Brain microvascular endothelial cell (primary cell): ENCODE measurements at regions not wholly inside any gene's neighbourhood (a gene's known extent, or its start where the extent isn't known, plus 50 kb on each side); places are given as distances from the start of the nearest gene placed in this dataset.

Experiments used
- DNase-seq: peaks from one replicate; pipeline ENCODE4 v3.0.0-alpha.2; 2020
- H3K27ac ChIP-seq: fragments of 250-450 bp; sonication (Bioruptor Pico); 2 replicates; pipeline ENCODE4 v1.5.1; 2020; ENCODE audit warnings: mild to moderate bottlenecking, moderate library complexity
- H3K27me3 ChIP-seq: fragments of 250-450 bp; sonication (Bioruptor Pico); replicated peaks from 2 replicates; pipeline ENCODE4 v1.5.1; 2020; ENCODE audit warnings: mild to moderate bottlenecking
- H3K36me3 ChIP-seq: fragments of 250-450 bp; sonication (Bioruptor Pico); replicated peaks from 2 replicates; pipeline ENCODE4 v1.5.1; 2020; ENCODE audit warnings: mild to moderate bottlenecking
- H3K4me3 ChIP-seq: 2 replicates; pipeline ENCODE4 v1.5.1; 2011; ENCODE audit warnings: low read depth, mild to moderate bottlenecking, control low read depth, low read length, moderate library complexity
- in situ Hi-C: cut with HindIII; loops from 2 replicates; pipeline ENCODE4 v1.10.0; 2017; ENCODE audit warnings: low sequenced_read_pairs, low pct_ligation_motif_present
- TF ChIP-seq, protein P1 (sequence below): IDR thresholded peaks from 2 replicates; pipeline ENCODE4 v1.5.1; 2011; ENCODE audit warnings: low read depth, mild to moderate bottlenecking, moderate library complexity, low read length, control low read depth, inconsistent platforms; ENCODE audit errors: missing control alignments

DNA sequence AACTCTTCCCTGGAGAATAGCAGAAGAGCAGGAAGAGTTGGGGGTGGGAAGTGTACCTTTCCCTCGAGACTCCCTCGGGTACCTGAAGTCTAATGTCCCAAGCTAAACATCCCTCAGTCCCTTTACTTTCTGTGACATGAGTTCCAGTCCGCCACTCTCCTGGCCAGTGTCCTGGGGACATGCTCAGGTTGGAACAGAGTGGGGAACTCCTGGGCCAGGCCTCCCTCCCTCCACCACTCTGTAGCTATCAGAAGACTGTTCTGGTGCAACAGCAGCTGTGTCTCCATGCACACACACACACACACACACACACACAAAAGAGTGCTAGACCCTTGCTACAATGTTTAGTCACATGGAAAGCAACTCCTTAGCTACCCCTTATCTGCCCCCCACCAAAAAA lies 155.0 kb upstream of the HES1 start:
- DNase-seq: no peak

DNA sequence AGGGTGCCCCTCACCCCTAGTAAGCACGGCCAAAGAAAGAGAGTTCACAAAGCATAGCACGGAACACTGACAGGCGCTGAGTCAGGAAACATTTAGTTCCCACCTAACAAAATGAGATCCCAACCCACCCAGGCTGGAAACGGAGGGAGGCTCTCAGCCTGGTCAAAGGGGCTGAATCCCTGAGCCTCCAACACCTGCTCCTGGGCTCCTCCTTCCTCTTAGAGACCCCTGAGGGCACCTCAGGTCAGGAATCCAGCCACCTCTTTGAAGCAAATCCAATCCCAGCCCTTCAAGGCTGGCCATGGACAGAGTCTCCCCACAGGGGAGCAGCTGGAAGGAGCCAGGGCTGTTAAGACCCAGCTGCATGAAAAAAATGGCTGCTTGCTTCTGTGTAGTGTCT lies 154.4 kb upstream of the HES1 start:
- no peaks in the 10 kb centered on the region for H3K36me3 ChIP-seq
- in situ Hi-C loops: no loop called here
- no peak overlapping the region for H3K27ac ChIP-seq
- TF ChIP-seq, protein P1, sequence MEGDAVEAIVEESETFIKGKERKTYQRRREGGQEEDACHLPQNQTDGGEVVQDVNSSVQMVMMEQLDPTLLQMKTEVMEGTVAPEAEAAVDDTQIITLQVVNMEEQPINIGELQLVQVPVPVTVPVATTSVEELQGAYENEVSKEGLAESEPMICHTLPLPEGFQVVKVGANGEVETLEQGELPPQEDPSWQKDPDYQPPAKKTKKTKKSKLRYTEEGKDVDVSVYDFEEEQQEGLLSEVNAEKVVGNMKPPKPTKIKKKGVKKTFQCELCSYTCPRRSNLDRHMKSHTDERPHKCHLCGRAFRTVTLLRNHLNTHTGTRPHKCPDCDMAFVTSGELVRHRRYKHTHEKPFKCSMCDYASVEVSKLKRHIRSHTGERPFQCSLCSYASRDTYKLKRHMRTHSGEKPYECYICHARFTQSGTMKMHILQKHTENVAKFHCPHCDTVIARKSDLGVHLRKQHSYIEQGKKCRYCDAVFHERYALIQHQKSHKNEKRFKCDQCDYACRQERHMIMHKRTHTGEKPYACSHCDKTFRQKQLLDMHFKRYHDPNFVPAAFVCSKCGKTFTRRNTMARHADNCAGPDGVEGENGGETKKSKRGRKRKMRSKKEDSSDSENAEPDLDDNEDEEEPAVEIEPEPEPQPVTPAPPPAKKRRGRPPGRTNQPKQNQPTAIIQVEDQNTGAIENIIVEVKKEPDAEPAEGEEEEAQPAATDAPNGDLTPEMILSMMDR: no peak
- no peak for DNase-seq
- H3K27me3 ChIP-seq: peaks cover 70% of the 10 kb centered on the region
- no peak overlapping the region for H3K4me3 ChIP-seq

More for the DNA sequence above, 155.0 kb upstream of the HES1 start:
- no peak overlapping the region for H3K4me3 ChIP-seq
- H3K36me3 ChIP-seq: no peaks in the 10 kb centered on the region
- H3K27me3 ChIP-seq: peaks cover 76% of the 10 kb centered on the region
- no peak overlapping the region for H3K27ac ChIP-seq
- in situ Hi-C loops: no loop called here
- TF ChIP-seq, protein P1: no peak

GRCh38 chr3:193982258-193982659 lies 153.7 kb upstream of the HES1 start:
- TF ChIP-seq, protein P1: no peak
- Histone ChIP-seq H3K4me3 (no peak overlapping the region), H3K27ac (no peak overlapping the region), H3K36me3 (no peaks in the 10 kb centered on the region), H3K27me3 (peaks cover 71% of the 10 kb centered on the region)
- no peak for DNase-seq
- in situ Hi-C loops: no loop called here

DNA sequence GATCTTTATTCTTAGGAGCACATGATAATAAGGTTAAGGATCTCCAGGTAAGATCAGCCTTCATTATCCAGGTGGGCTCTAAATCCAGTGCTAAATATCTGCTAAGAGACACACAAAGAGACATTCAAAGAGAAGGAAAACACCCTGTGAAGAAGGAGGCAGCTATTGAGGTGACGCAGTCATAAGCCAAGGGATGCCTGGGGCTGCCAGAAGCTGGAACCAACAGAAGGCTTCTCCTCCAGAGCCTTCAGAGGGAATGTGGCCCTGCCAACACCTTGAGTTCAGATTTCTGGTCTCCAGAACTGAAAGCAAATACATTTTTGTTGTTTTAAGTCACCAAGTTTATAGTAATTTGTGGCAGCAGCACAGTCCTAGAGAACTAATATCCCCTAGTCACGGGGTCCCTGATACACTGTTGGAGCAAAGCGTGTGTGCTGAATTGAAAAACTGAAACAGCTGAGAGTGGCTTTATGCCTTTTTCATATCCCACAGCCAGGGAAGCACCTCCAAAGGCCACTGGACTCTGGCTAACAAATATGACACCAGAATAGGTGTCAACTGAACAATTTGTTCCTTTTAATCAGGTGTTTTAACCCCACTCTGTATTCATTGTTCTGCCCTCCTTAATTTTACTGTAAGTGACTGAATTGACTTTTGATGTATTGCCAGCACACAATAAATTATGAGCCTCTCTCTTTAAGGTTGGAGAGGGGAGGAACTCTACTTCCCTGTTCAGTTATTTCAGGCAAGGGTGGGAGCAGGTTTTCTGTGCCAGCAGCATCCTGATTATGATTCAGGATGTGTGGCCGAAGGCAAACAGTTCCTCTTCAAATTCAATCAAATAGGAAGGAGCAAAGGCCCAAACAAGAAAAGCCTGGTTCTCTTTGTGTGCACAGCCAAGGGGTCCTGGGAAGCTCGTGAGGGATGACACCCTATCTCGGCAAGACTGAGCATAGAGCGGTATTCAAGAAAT lies 151.8 kb upstream of the HES1 start:
- no peaks in the 10 kb centered on the region for H3K36me3 ChIP-seq
- DNase-seq: no peak
- in situ Hi-C loops: no loop called here
- no peak overlapping the region for H3K27ac ChIP-seq
- no peak overlapping the region for H3K4me3 ChIP-seq
- TF ChIP-seq, protein P1: no peak
- peaks cover 67% of the 10 kb centered on the region for H3K27me3 ChIP-seq

GRCh38 chr3:193984876-193985275 lies 151.1 kb upstream of the HES1 start:
- TF ChIP-seq, protein P1: no peak
- peaks cover 67% of the 10 kb centered on the region for H3K27me3 ChIP-seq
- no peaks in the 10 kb centered on the region for H3K36me3 ChIP-seq
- no peak for DNase-seq
- H3K27ac ChIP-seq: no peak overlapping the region
- in situ Hi-C loops: no loop called here
- H3K4me3 ChIP-seq: no peak overlapping the region
